SHP77 (cell line): ENCODE measurements at regions not wholly inside any gene's neighbourhood (a gene's known extent, or its start where the extent isn't known, plus 50 kb on each side); places are given as distances from the start of the nearest gene placed in this dataset.
"Not testable (repeated sequence)": the region's sequence is repeated elsewhere in the genome, so short reads cannot be mapped to it uniquely, and the experiment has no call there.

Experiments used
- DNase-seq, 2 experiments: peaks; one replicate each; lab custom pipeline; 2025; lab: John Stamatoyannopoulos, UW

GRCh38 chr21:35568643-35569042 lies 491.7 kb downstream of the SETD4 start:
- no peak for DNase-seq

- DNase-seq = no peak
Observed at GRCh38 chr21:35566874-35567273, 493.5 kb downstream of the SETD4 start.

- DNase-seq = peak in 1 of 2 experiments; percentile 33
Observed at GRCh38 chr21:35565204-35565611, 495.1 kb downstream of the SETD4 start.

GRCh38 chr21:35563885-35564451 lies 496.4 kb downstream of the SETD4 start:
- DNase-seq = peak; percentile 41 to 55

- no peak for DNase-seq
Observed at GRCh38 chr21:35562876-35563275, 497.4 kb downstream of the SETD4 start.

- DNase-seq = no peak
Observed at GRCh38 chr21:35561116-35561515, 499.2 kb downstream of the SETD4 start.

GRCh38 chr21:35559829-35560225 lies 500.5 kb downstream of the SETD4 start:
- no peak for DNase-seq

GRCh38 chr21:35559128-35559828 lies 501.0 kb downstream of the SETD4 start:
- DNase-seq = no peak

- DNase-seq = no peak
Observed at GRCh38 chr21:35556536-35556935, 503.8 kb downstream of the SETD4 start.

GRCh38 chr21:35552483-35552882 lies 503.4 kb upstream of the RUNX1 start:
- not testable (repeated sequence) for DNase-seq

- no peak for DNase-seq
Observed at GRCh38 chr21:35548904-35549615, 500.0 kb upstream of the RUNX1 start.

GRCh38 chr21:35547946-35548774 lies 499.1 kb upstream of the RUNX1 start:
- DNase-seq = no peak

GRCh38 chr21:35543746-35544145 lies 494.6 kb upstream of the RUNX1 start:
- DNase-seq = no peak

GRCh38 chr21:35540950-35541638 lies 492.0 kb upstream of the RUNX1 start:
- peak; percentile 27 to 45 for DNase-seq

- DNase-seq = no peak
Observed at GRCh38 chr21:35538386-35538785, 489.3 kb upstream of the RUNX1 start.

- no peak for DNase-seq
Observed at GRCh38 chr21:35537604-35538003, 488.5 kb upstream of the RUNX1 start.

GRCh38 chr21:35533893-35534292 lies 484.8 kb upstream of the RUNX1 start:
- no peak for DNase-seq

GRCh38 chr21:35530766-35531165 lies 481.7 kb upstream of the RUNX1 start:
- no peak for DNase-seq

- DNase-seq = no peak
Observed at GRCh38 chr21:35529171-35529863, 480.2 kb upstream of the RUNX1 start.

- DNase-seq = no peak
Observed at GRCh38 chr21:35528116-35529042, 479.3 kb upstream of the RUNX1 start.
